ENCODE measurements at regions not wholly inside any gene's neighbourhood (a gene's known extent, or its start where the extent isn't known, plus 50 kb on each side); places are given as distances from the start of the nearest gene placed in this dataset.

DNA sequence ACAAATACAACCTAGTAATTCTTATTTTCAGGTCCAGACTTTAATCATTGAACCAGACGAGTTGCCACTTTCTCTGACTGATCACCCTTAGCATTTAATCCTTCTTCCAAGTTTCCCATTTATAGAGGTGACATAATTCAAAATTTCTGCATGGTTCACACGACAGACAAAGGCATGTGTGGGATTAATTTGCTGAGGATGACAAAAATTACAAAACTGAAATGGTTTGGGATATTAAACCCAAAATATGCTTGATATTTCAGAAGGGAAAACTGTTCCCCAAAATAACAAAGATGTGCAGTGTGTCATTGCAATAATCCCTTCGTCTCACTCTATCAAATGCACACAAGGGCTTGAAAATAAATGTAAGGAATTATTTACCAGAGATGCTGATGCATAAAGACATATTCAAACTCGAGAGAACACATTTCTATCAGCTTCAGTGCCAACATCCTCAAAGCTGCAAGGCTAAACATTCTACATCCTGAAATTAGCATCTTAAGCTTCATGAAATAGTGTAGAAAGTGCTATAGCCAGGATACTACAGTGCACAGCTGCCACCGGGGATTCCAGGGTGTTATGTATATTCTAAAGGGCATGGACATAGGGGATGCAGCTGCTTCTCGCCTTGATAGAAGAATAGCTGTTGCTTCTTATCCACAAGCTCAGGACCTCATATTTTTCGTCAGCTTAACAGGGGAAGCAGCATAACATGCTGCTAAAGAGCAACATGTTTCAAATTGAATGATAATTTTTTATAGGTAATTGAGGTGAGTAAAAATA lies 198.7 kb upstream of the SLITRK1 start:
- no peaks in the 10 kb centered on the region for H3K9me2 ChIP-seq (ENCODE audit: low read depth, low read length)
- H2AFZ ChIP-seq (ENCODE audit: low read length), result no peak overlapping the region
- H3K4me2 ChIP-seq (ENCODE audit: low read length), result no peak overlapping the region
- no peak overlapping the region for H3K27ac ChIP-seq (ENCODE audit: low read depth, low read length, poor library complexity, severe bottlenecking)
- H3K27me3 ChIP-seq (ENCODE audit: insufficient read depth, low read length), result no peaks in the 10 kb centered on the region
- H3F3A ChIP-seq (ENCODE audit: insufficient read depth, low read length), result no peaks in the 10 kb centered on the region
- no peaks in the 10 kb centered on the region; the same call in 1 of the 2 replicates for H3K79me2 ChIP-seq (ENCODE audit: insufficient read depth, low read length)
- H4K20me1 ChIP-seq (ENCODE audit: insufficient read depth, low read length), result no peaks in the 10 kb centered on the region
- H3K4me3 ChIP-seq (ENCODE audit: low read depth, low read length, poor library complexity, severe bottlenecking), result no peak overlapping the region
- no peaks in the 10 kb centered on the region for H3K4me1 ChIP-seq (ENCODE audit: insufficient read depth, low read length, severe bottlenecking)
- no peak for TF ChIP-seq EZH2 (IDR thresholded peaks at IDR 0.05; ENCODE audit: borderline replicate concordance, low read length)
- TF ChIP-seq, protein P1, sequence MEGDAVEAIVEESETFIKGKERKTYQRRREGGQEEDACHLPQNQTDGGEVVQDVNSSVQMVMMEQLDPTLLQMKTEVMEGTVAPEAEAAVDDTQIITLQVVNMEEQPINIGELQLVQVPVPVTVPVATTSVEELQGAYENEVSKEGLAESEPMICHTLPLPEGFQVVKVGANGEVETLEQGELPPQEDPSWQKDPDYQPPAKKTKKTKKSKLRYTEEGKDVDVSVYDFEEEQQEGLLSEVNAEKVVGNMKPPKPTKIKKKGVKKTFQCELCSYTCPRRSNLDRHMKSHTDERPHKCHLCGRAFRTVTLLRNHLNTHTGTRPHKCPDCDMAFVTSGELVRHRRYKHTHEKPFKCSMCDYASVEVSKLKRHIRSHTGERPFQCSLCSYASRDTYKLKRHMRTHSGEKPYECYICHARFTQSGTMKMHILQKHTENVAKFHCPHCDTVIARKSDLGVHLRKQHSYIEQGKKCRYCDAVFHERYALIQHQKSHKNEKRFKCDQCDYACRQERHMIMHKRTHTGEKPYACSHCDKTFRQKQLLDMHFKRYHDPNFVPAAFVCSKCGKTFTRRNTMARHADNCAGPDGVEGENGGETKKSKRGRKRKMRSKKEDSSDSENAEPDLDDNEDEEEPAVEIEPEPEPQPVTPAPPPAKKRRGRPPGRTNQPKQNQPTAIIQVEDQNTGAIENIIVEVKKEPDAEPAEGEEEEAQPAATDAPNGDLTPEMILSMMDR (IDR thresholded peaks at IDR 0.05; ENCODE audit: low read length), result no peak
- no peaks in the 10 kb centered on the region for H3K36me3 ChIP-seq (ENCODE audit: insufficient read depth, low read length)
- H3K9me3 ChIP-seq (ENCODE audit: low read length), result no peaks in the 10 kb centered on the region
- no peak overlapping the region for H3K9ac ChIP-seq (ENCODE audit: low read length)

DNA sequence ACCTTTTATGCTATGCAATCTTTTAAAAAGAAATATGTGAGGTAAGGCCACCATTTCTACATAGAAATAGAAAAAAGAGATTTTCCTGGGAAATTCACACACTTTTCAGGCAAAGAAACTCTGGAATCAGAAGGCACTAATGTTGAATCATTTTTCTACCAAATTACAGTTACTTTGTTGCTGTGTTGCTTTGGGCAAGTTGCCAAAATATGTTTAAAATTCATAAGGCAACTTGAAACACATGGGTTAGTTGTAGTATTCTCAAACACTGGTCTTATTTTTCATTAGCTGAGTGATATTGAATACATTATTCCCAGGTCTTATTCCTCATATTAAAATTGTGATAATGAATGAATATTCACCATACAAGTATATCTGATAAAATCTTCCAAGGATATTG lies 195.0 kb upstream of the SLITRK1 start:
- Histone ChIP-seq H2AFZ (ENCODE audit: low read length) (no peak overlapping the region), H4K20me1 (ENCODE audit: insufficient read depth, low read length) (no peaks in the 10 kb centered on the region), H3K27ac (ENCODE audit: low read depth, low read length, poor library complexity, severe bottlenecking) (no peak overlapping the region), H3K36me3 (ENCODE audit: insufficient read depth, low read length) (no peaks in the 10 kb centered on the region), H3F3A (ENCODE audit: insufficient read depth, low read length) (no peaks in the 10 kb centered on the region), H3K4me2 (ENCODE audit: low read length) (no peak overlapping the region), H3K4me3 (ENCODE audit: low read depth, low read length, poor library complexity, severe bottlenecking) (no peak overlapping the region), H3K9me2 (ENCODE audit: low read depth, low read length) (no peaks in the 10 kb centered on the region), H3K9me3 (ENCODE audit: low read length) (no peaks in the 10 kb centered on the region), H3K9ac (ENCODE audit: low read length) (no peak overlapping the region), H3K4me1 (ENCODE audit: insufficient read depth, low read length, severe bottlenecking) (no peaks in the 10 kb centered on the region), H3K79me2 (ENCODE audit: insufficient read depth, low read length) (no peaks in the 10 kb centered on the region; the same call in 1 of the 2 replicates), H3K27me3 (ENCODE audit: insufficient read depth, low read length) (no peaks in the 10 kb centered on the region)
- TF ChIP-seq, protein P1 (IDR thresholded peaks at IDR 0.05; ENCODE audit: low read length), result no peak
- no peak for TF ChIP-seq EZH2 (IDR thresholded peaks at IDR 0.05; ENCODE audit: borderline replicate concordance, low read length)

DNA sequence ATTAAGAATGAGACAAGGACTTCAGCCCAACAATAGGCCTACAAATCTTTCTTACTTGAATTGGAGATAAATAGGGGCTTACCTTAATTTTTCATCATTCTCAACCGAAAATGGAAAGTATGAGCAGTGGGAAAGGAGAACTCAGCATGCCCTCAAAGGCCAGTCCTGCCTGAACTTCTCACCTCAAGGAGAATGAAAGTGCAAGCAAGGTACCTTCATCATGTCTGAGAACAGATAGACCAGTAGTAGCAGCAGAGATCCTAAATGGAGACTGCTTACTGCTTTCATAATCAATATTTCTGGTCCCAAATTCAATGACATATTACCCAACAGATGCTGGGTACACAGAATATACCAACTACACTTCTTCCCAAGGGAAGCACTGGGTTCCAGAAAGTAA lies 194.0 kb upstream of the SLITRK1 start:
- H3K27me3 ChIP-seq (ENCODE audit: insufficient read depth, low read length), result no peaks in the 10 kb centered on the region
- H3K36me3 ChIP-seq (ENCODE audit: insufficient read depth, low read length), result no peaks in the 10 kb centered on the region
- no peaks in the 10 kb centered on the region for H4K20me1 ChIP-seq (ENCODE audit: insufficient read depth, low read length)
- H3K9me3 ChIP-seq (ENCODE audit: low read length), result no peaks in the 10 kb centered on the region
- H3K9me2 ChIP-seq (ENCODE audit: low read depth, low read length), result no peaks in the 10 kb centered on the region
- H3K27ac ChIP-seq (ENCODE audit: low read depth, low read length, poor library complexity, severe bottlenecking), result no peak overlapping the region
- TF ChIP-seq EZH2 (IDR thresholded peaks at IDR 0.05; ENCODE audit: borderline replicate concordance, low read length), result no peak
- TF ChIP-seq, protein P1 (IDR thresholded peaks at IDR 0.05; ENCODE audit: low read length), result no peak
- H3K4me3 ChIP-seq (ENCODE audit: low read depth, low read length, poor library complexity, severe bottlenecking), result no peak overlapping the region
- no peak overlapping the region for H3K9ac ChIP-seq (ENCODE audit: low read length)
- H2AFZ ChIP-seq (ENCODE audit: low read length), result no peak overlapping the region
- H3K4me1 ChIP-seq (ENCODE audit: insufficient read depth, low read length, severe bottlenecking), result no peaks in the 10 kb centered on the region
- no peaks in the 10 kb centered on the region for H3F3A ChIP-seq (ENCODE audit: insufficient read depth, low read length)
- no peaks in the 10 kb centered on the region; the same call in 1 of the 2 replicates for H3K79me2 ChIP-seq (ENCODE audit: insufficient read depth, low read length)
- no peak overlapping the region for H3K4me2 ChIP-seq (ENCODE audit: low read length)
